Activated naive CD4-positive, alpha-beta T cell treated with anti-CD3 and anti-CD28 coated beads for 36 hours (primary cell): ENCODE measurements at regions not wholly inside any gene's neighbourhood (a gene's known extent, or its start where the extent isn't known, plus 50 kb on each side); places are given as distances from the start of the nearest gene placed in this dataset.
A peak's percentile ranks its signal among the peaks of the same experiment; 100 is the strongest.

Experiments used
- CTCF ChIA-PET: fragments of 350-600 bp; sonication (Branson Sonifier 250); formaldehyde crosslinking; loops from one replicate; lab custom pipeline; 2021; ENCODE audit warnings: antibody characterized with exemption; lab: Charles Lee
- DNase-seq: peaks from one replicate; pipeline ENCODE4 v3.0.0-alpha.2; 2020
- H3K27ac Mint-ChIP-seq: one replicate; pipeline ENCODE4 v1.8.0; 2021; ENCODE audit warnings: mild to moderate bottlenecking, mixed read lengths
- H3K27me3 Mint-ChIP-seq: one replicate; pipeline ENCODE4 v1.8.0; 2021; ENCODE audit warnings: low read depth, mixed read lengths
- H3K36me3 Mint-ChIP-seq: one replicate; pipeline ENCODE4 v1.8.0; 2021; ENCODE audit warnings: low read depth, mixed read lengths
- H3K4me1 Mint-ChIP-seq: one replicate; pipeline ENCODE4 v1.8.0; 2021; ENCODE audit warnings: low read depth, mixed read lengths
- H3K4me3 Mint-ChIP-seq: one replicate; pipeline ENCODE4 v1.8.0; 2021; ENCODE audit warnings: mild to moderate bottlenecking, moderate library complexity, mixed read lengths
- H3K9me3 Mint-ChIP-seq: one replicate; pipeline ENCODE4 v1.8.0; 2021; ENCODE audit warnings: mixed read lengths
- intact Hi-C: fragments of 100-400 bp; cut with micrococcal nuclease; formaldehyde crosslinking; loops from one replicate; pipeline ENCODE4 v1.15.1; 2023

DNA sequence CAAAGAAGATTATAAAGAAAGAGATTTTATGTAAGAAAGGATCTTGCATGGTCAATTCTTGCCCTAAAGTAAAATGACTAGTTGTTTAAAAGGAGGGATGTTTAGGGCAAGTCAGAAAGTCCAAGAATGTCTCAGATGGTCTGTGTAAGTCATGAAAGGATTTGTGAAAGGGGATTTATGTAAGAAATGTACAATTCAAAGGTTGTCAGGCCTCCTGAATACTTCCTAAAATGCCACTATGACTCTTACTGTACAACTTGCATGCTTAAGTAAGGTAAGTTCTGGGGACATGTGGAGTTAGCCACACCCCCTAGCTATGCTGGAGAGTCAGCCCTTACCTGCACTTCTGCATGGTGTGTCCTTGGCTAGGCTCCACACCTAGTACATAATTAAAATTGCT is 328.9 kb upstream of the TGFBR2 start:
- Mint-ChIP-seq H3K4me3 (no peak overlapping the region), H3K27ac (no peak overlapping the region), H3K27me3 (no peaks in the 10 kb centered on the region), H3K36me3 (no peaks in the 10 kb centered on the region), H3K9me3 (peaks cover 9% of the 10 kb centered on the region), H3K4me1 (peaks cover 2% of the 10 kb centered on the region)
- CTCF ChIA-PET, result no interaction called here
- intact Hi-C loops, result no loop called here
- DNase-seq, result no peak

DNA sequence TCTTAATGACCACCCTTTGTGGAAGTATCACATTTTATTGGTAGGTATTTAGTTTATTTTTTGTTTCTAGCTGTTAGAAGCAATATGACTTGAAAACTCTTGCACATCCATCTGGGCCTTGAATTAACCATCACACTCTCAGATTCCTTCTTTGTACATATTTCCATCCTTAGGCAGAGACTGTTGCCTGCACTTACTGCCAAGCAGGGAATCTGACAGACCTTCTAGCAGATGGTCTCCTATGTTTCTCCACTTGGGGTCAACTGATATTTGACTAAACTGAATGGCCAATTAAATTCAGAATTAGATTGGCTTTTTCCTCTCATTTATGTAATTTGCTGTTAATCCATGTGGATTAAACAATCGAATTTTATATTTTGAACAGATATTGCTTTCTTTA is 324.9 kb upstream of the TGFBR2 start:
- H3K9me3 Mint-ChIP-seq, result peaks cover 9% of the 10 kb centered on the region
- CTCF ChIA-PET, result no interaction called here

DNA sequence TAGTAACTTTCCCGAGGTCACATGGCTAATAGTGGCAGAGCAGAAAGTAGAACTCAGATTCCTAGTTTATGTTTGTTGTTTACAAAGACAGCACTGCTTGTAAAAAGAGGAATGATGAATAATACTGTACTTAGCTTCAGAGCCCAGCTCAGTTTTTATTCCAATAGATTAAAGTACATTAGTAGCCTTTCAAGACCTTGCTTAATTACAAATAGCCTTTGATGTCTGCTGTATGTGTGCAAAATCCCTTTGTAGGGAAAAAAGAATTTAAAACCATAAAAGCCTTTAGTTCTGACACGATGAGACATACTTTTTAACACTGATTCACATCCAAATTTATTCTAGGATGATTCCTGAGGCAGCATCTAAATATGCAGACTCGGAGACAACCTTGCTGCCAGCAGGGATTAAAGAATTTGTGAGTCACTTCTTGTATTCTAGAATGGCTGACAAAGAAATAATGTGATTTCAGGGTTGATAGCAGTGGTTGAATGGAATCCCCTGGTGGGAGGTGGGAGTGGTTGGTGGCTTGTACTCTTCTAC is 324.2 kb upstream of the TGFBR2 start:
- peaks cover 9% of the 10 kb centered on the region for H3K9me3 Mint-ChIP-seq
- DNase-seq, result no peak
- no peak overlapping the region for H3K4me3 Mint-ChIP-seq

More for the DNA sequence above, 324.9 kb upstream of the TGFBR2 start:
- H3K4me3 Mint-ChIP-seq, result no peak overlapping the region
- peaks cover 6% of the 10 kb centered on the region for H3K4me1 Mint-ChIP-seq
- no peak overlapping the region for H3K27ac Mint-ChIP-seq
- H3K36me3 Mint-ChIP-seq, result no peaks in the 10 kb centered on the region
- DNase-seq, result no peak
- intact Hi-C loops, result no loop called here
- no peaks in the 10 kb centered on the region for H3K27me3 Mint-ChIP-seq

DNA sequence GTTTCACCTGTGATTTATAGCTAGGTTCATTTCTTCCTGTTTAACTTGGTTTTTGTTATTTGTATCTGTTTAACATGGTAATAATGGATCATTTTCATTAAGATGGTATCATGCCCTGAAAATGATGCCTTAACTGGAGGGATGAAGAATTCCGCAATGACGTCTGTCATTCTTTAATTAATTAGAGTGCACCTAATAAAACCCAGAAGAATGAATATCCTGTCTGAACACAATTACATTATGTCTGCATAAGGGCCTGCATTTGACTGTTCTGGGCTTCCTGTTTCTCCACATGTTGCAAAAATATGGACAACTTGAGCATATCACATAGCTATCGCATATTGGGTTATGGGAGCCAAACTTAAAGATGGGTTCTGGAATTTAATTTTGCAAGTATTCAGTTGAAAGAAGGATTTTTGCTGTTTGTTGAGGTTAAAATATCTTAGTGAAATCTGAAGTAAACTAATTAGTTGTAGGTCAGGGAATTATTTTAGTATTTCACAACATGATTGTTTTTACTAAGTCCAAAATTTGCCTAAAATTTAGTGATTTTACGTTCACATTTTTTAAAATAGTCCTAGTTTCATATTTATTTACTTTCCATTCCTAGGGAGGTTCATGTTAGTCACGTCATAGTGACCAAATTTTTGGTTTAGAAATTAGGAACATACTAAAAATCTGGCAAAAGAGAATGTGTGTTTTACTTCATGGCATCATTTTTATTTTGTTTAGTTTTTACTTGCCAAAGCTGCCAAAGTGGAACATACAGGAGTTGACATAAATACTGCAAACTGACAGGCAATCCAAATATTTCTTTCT is 321.0 kb upstream of the TGFBR2 start:
- DNase-seq, result no peak
- Mint-ChIP-seq H3K4me3 (no peak overlapping the region), H3K36me3 (no peaks in the 10 kb centered on the region), H3K27ac (no peak overlapping the region), H3K27me3 (no peaks in the 10 kb centered on the region), H3K9me3 (no peaks in the 10 kb centered on the region), H3K4me1 (peaks cover 27% of the 10 kb centered on the region)
- intact Hi-C loops, result loop anchor here (2.0 kb wide), 1 partner anchor 61 kb away; no protein-coding TSS in a partner anchor
- CTCF ChIA-PET, result interaction anchor here (1.9 kb wide), 1 partner anchor 87 kb away, joined by 5 read pairs; no protein-coding TSS in a partner anchor

More for the DNA sequence above, 324.2 kb upstream of the TGFBR2 start:
- Mint-ChIP-seq H3K4me1 (peaks cover 8% of the 10 kb centered on the region), H3K27ac (no peak overlapping the region), H3K27me3 (no peaks in the 10 kb centered on the region), H3K36me3 (no peaks in the 10 kb centered on the region)
- intact Hi-C loops, result no loop called here
- CTCF ChIA-PET, result no interaction called here

DNA sequence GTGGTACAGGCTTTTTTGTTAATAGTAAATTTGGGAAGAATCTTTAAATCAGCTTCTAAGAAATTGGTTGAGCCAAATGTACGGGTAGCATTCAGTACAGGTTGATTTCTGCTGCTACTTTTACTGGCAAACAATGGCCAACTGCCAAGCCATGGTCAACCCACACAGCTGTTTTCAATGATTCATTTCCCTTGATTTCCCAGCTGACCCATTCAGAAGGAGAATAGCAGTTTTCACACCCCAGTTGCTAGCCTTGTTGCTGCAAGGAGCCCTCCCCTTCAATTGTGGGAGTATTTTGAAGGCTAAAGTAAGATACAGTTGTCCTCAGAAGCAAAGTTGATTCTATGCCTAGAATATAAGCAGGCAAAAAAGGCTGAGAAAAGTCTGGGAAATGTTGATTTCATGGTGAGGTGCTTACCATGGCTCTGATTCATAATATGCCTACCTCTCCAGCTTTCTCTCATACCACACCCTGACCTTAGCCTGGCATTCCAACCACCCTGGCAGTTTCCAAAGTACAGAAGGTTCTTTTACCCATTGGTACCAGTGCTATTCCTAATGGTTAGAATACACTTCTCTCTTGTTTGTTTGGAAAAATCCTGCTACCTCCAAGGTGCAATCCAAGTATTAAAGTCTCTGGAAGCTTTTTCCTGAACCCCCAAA is 320.3 kb upstream of the TGFBR2 start:
- Mint-ChIP-seq H3K9me3 (no peaks in the 10 kb centered on the region), H3K27ac (no peak overlapping the region), H3K4me1 (peaks cover 27% of the 10 kb centered on the region), H3K36me3 (no peaks in the 10 kb centered on the region), H3K4me3 (no peak overlapping the region), H3K27me3 (no peaks in the 10 kb centered on the region)
- DNase-seq, result peak; percentile 19
- intact Hi-C loops, result loop anchor here (2.0 kb wide), 1 partner anchor 61 kb away; no protein-coding TSS in a partner anchor
- CTCF ChIA-PET, result interaction anchor here (1.9 kb wide), 1 partner anchor 87 kb away, joined by 5 read pairs; no protein-coding TSS in a partner anchor

DNA sequence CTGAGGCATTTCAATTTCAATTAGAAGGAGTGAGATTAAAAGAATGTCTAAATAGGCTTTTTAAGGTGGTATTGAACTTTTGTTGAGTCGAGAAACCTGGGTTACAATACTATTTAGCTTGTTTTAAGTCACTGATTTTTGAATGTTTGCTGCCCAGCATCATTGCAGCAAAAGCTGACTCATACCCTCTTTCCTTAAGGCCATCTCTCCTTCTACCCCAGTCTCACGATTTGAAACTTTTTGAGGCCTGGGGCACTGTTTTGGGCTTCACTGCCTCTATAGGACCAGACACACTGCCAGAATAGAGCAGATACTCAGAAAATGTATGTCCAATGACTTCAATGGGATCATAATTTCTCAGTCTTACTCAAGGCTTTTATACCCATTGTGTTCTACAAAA is 319.6 kb upstream of the TGFBR2 start:
- H3K9me3 Mint-ChIP-seq, result no peaks in the 10 kb centered on the region
- CTCF ChIA-PET, result interaction anchor here (1.9 kb wide), 1 partner anchor 88 kb away, joined by 5 read pairs; no protein-coding TSS in a partner anchor
- no peak for DNase-seq
- H3K27ac Mint-ChIP-seq, result no peak overlapping the region
- H3K36me3 Mint-ChIP-seq, result no peaks in the 10 kb centered on the region
- H3K27me3 Mint-ChIP-seq, result no peaks in the 10 kb centered on the region
- no peak overlapping the region for H3K4me3 Mint-ChIP-seq
- peaks cover 31% of the 10 kb centered on the region for H3K4me1 Mint-ChIP-seq
- intact Hi-C loops, result loop anchor here (2.0 kb wide), 1 partner anchor 60 kb away; no protein-coding TSS in a partner anchor

DNA sequence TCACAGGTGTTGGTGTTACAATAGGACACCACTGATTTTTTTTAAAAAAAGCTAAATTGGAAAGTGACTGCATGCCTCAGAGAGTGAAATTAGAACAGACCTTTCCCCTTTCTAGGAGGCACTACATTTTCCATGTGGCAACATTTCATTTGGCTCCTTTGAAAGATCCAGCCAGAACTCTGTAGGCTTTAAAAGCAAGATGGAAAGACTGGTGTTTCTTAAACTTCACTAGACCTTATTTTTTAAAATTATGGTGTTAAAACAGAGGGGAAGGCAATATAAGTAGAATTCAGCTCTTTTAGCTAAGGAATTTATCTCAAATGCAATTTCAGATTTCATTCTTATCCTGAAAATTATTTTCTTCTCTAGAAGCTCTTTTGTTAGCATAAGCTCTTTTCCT is 317.6 kb upstream of the TGFBR2 start:
- peaks cover 38% of the 10 kb centered on the region for H3K4me1 Mint-ChIP-seq
- H3K27me3 Mint-ChIP-seq, result no peaks in the 10 kb centered on the region
- H3K27ac Mint-ChIP-seq, result no peak overlapping the region
- H3K4me3 Mint-ChIP-seq, result no peak overlapping the region
- CTCF ChIA-PET, result interaction anchor here (1.1 kb wide), 1 partner anchor 25 kb away, joined by 3 read pairs; no protein-coding TSS in a partner anchor
- H3K36me3 Mint-ChIP-seq, result no peaks in the 10 kb centered on the region
- H3K9me3 Mint-ChIP-seq, result no peaks in the 10 kb centered on the region
- DNase-seq, result no peak
- intact Hi-C loops, result no loop called here

DNA sequence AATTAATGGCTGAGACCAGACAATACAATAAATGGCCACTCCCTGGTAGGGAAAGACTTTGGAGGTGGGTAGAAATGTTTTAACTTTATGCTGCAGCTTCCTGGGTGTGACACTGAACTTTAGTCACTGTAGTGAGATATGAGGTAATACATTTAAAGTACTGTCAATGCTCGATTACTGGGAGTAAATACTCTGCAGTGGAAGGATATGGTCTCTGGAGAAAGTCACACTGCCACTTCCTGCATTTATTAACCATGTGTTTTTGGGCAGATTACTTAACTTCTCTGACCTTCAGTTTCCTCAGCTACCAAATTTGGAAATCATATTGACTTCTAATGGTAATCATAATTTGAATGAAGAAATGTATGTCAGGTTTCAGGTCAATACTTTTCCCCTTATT is 317.1 kb upstream of the TGFBR2 start:
- H3K36me3 Mint-ChIP-seq, result no peaks in the 10 kb centered on the region
- no peaks in the 10 kb centered on the region for H3K9me3 Mint-ChIP-seq
- H3K27me3 Mint-ChIP-seq, result no peaks in the 10 kb centered on the region
- no peak for DNase-seq
- H3K27ac Mint-ChIP-seq, result no peak overlapping the region
- CTCF ChIA-PET, result interaction anchor here (1.1 kb wide), 1 partner anchor 26 kb away, joined by 3 read pairs; no protein-coding TSS in a partner anchor
- no peak overlapping the region for H3K4me3 Mint-ChIP-seq
- intact Hi-C loops, result no loop called here
- peaks cover 38% of the 10 kb centered on the region for H3K4me1 Mint-ChIP-seq

DNA sequence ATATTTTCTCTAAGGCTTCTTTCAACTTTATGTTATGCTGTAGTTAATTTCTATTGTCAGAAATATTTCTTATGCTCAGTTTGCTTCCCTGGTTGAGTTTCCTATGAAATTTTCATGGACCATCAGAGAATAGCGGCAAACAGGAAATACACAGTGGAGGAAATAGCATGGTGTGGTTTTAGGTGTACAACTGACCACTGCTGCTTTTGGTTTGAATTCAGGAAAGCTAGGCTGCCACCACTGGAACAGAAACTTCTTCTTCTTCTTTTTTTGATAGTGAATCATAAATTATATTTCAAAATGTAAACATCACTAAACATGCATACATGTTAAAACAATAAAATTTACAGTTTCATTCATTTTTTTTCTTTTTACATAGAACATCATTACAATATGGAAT is 316.6 kb upstream of the TGFBR2 start:
- CTCF ChIA-PET, result no interaction called here

DNA sequence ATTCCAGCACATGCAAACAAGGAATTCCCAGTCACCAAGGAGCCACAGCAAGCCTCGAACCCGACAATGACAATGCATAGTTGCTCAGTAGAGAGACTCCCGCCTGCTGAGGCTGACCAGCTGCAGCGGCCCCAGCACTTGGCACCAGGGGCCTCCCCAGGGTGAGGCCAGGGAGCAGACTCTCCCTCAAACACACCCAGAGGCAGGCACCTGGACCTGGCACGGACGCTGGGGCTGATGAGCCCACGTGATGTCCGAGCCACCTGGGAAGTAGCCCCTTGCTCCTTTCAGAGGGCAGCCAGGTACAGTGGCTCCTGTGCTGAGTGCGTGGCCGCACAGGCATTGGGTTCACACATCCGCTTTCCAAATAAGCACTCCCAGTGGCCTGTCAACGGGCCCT is 315.9 kb upstream of the TGFBR2 start:
- Mint-ChIP-seq H3K4me3 (no peak overlapping the region), H3K27me3 (no peaks in the 10 kb centered on the region), H3K9me3 (no peaks in the 10 kb centered on the region), H3K27ac (no peak overlapping the region), H3K4me1 (peaks cover 38% of the 10 kb centered on the region), H3K36me3 (no peaks in the 10 kb centered on the region)
- no peak for DNase-seq
- intact Hi-C loops, result no loop called here
- CTCF ChIA-PET, result no interaction called here

More for the DNA sequence above, 316.6 kb upstream of the TGFBR2 start:
- Mint-ChIP-seq H3K36me3 (no peaks in the 10 kb centered on the region), H3K27me3 (no peaks in the 10 kb centered on the region), H3K4me1 (peaks cover 38% of the 10 kb centered on the region), H3K27ac (no peak overlapping the region), H3K9me3 (no peaks in the 10 kb centered on the region), H3K4me3 (no peak overlapping the region)
- DNase-seq, result no peak
- intact Hi-C loops, result no loop called here

DNA sequence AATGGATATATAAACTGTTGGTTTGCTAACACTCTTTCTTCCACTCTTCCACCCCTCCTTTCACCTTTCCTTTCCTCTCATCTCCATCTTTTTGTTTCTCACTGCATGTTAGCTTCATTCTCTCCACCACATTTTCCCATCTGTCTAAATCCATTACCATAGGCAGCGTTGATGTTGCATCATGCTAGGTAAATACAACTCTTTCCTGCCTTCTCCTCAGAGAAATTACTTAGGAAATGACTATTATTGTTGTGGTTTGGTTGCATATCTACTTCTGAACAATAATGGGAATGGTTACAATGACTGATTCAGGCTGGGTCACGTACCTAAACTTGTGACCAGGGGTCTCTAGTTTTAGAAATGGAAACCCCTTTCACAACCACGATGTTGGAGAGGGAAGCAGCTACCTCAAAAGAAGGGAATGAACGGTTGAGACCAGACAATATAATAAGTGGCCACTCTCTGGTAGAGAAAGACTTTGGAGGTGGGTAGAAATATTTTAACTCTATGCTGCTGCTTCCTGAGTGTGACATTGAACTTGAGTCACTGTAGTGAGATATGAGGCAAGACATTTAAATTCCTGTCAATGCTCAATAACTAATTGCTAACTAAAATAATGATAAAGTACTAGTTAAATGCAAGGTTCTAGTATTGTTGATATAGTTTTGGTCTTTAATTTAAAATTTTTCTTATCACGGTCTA is 314.1 kb upstream of the TGFBR2 start:
- Mint-ChIP-seq H3K27ac (no peak overlapping the region), H3K9me3 (no peaks in the 10 kb centered on the region), H3K4me3 (no peak overlapping the region), H3K27me3 (no peaks in the 10 kb centered on the region), H3K4me1 (peaks cover 31% of the 10 kb centered on the region), H3K36me3 (no peaks in the 10 kb centered on the region)
- CTCF ChIA-PET, result interaction anchor here (1.3 kb wide), 1 partner anchor 16 kb away, joined by 3 read pairs; no protein-coding TSS in a partner anchor
- DNase-seq, result no peak
- intact Hi-C loops, result no loop called here
